ENCODE measurements at regions not wholly inside any gene's neighbourhood (a gene's known extent, or its start where the extent isn't known, plus 50 kb on each side); places are given as distances from the start of the nearest gene placed in this dataset.

DNA sequence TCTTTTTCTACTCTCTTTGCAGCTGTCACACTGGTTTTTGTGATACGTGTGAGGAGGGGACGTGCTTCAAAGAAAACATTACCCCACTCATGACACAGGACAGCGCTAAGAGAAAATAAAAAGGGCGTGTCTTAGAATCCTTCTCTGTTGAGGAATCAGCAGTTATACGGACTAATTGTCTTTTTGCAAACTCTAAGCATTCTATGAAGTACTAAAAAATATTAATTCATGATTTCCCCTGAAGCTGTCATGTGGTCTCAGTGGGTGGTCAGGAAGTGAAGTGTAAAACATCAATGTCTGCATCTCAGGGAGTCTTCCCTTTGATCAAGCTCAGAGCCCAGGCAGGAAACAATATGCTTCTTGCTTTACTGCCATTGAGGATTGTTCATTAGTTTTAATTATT, 117.5 kb upstream of the CRBN start:
- TF ChIP-seq CTCF (conservative IDR thresholded peaks at IDR 0.05; ENCODE audit: low read depth, low read length), result no peak
- no peak for TF ChIP-seq EZH2 (IDR thresholded peaks at IDR 0.05; ENCODE audit: borderline replicate concordance, low read depth, low read length, poor library complexity, severe bottlenecking)

All from A673 (cell line).